ENCODE measurements at regions not wholly inside any gene's neighbourhood (a gene's known extent, or its start where the extent isn't known, plus 50 kb on each side); places are given as distances from the start of the nearest gene placed in this dataset.

- TF ChIP-seq CTCF (conservative IDR thresholded peaks at IDR 0.05; ENCODE audit: low read depth, low read length) = no peak
- H3K4me3 ChIP-seq (ENCODE audit: low read depth, low read length) = no peak overlapping the region
- DNase-seq (ENCODE audit: low read depth) = no peak
Measured at GRCh38 chr1:195097316-195097715, 1510.9 kb downstream of the KCNT2 start.

GRCh38 chr1:195096051-195096521 is 1512.2 kb downstream of the KCNT2 start:
- H3K4me3 ChIP-seq (ENCODE audit: low read depth, low read length) = no peak overlapping the region
- DNase-seq (ENCODE audit: low read depth) = no peak
- no peak for TF ChIP-seq CTCF (conservative IDR thresholded peaks at IDR 0.05; ENCODE audit: low read depth, low read length)

GRCh38 chr1:195085196-195085595 is 1523.0 kb downstream of the KCNT2 start:
- DNase-seq (ENCODE audit: low read depth) = no peak
- H3K4me3 ChIP-seq (ENCODE audit: low read depth, low read length) = no peak overlapping the region
- TF ChIP-seq CTCF (conservative IDR thresholded peaks at IDR 0.05; ENCODE audit: low read depth, low read length) = no peak

GRCh38 chr1:195082183-195082582 is 1526.1 kb downstream of the KCNT2 start:
- TF ChIP-seq CTCF (conservative IDR thresholded peaks at IDR 0.05; ENCODE audit: low read depth, low read length) = no peak
- DNase-seq (ENCODE audit: low read depth) = no peak
- no peak overlapping the region for H3K4me3 ChIP-seq (ENCODE audit: low read depth, low read length)

GRCh38 chr1:195076682-195077081 is 1531.6 kb downstream of the KCNT2 start:
- TF ChIP-seq CTCF (conservative IDR thresholded peaks at IDR 0.05; ENCODE audit: low read depth, low read length) = no peak
- no peak overlapping the region for H3K4me3 ChIP-seq (ENCODE audit: low read depth, low read length)
- no peak for DNase-seq (ENCODE audit: low read depth)

- no peak for DNase-seq (ENCODE audit: low read depth)
- H3K4me3 ChIP-seq (ENCODE audit: low read depth, low read length) = no peak overlapping the region
Measured at GRCh38 chr1:195075973-195076372, 1532.3 kb downstream of the KCNT2 start.

More at GRCh38 chr1:195075973-195076372, 1532.3 kb downstream of the KCNT2 start:
- no peak for TF ChIP-seq CTCF (conservative IDR thresholded peaks at IDR 0.05; ENCODE audit: low read depth, low read length)

Measured in epithelial cell of proximal tubule (primary cell).